Left cardiac atrium (tissue), 4 donors: ENCODE measurements at regions not wholly inside any gene's neighbourhood (a gene's known extent, or its start where the extent isn't known, plus 50 kb on each side); places are given as distances from the start of the nearest gene placed in this dataset.
A peak's percentile ranks its signal among the peaks of the same experiment; 100 is the strongest.
"Not testable (repeated sequence)": the region's sequence is repeated elsewhere in the genome, so short reads cannot be mapped to it uniquely, and the experiment has no call there.

Source experiments
- ATAC-seq, 2 donors: fragments of 200-7000 bp; cut with Tn5 transposase; one replicate each; pipeline ENCODE4 v1.9.1; 2020; ENCODE audit warnings: mild to moderate bottlenecking in 2 of 2, moderate library complexity in 2 of 2
- DNase-seq: peaks from one replicate; pipeline ENCODE4 v3.0.0-alpha.2; 2020
- intact Hi-C, 2 donors: fragments of 100-400 bp; cut with DNase I; formaldehyde crosslinking; loops; one replicate each; pipeline versions ENCODE4 v1.14.1 to v1.15.1; 2022 to 2023
- donor health status: DM: no; HTN: yes; CAD: no.
- donor health status: DM: no; HTN: yes; CAD: no; lungs with severe emphysema.
- donor health status: DM: yes; HTN: yes; CAD: no.
- donor health status: Dilated cardiomyopathy.

DNA sequence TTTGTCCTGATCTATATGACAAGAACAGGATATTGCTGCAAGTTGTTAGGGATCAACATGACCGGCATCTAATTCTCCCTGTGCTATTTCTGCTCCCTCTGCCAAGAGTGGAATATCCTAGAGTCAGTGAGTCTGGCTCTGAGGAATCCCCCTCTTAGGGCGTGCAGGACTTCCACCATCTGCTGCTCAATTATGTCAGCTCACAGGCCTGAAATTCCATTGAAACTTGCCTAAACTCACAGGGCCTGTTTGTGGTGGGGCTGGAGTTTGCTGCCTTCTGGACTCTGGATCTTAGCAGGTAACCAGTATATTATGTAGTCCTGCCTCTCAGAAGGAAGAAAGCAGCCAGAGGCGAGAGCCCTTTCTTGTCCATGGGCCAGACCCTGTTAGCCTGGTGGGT, 323.0 kb downstream of the TSN start:
- ATAC-seq (no peak), DNase-seq (no peak)
- intact Hi-C loops, result no loop called here

DNA sequence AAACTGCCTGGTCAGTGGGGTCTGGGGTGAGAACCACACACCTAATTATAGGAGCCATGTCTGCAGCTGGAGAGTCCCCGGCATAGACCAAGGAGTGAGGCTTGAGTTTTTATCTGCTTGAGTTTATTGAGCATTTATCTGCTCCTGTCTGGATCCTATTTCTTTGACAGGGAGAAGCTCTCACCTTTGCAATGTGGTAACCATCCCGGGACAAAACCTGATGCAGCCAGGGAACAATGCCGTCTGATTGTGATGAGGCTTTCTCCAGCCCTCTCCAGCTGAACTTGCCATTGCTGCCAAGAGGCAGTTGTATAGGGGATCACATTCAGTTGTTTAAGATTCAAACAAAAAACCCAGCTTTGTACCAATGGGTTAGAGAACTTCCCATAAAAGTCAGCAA, 324.4 kb downstream of the TSN start:
- DNase-seq (no peak), ATAC-seq (no peak)
- intact Hi-C loops, result no loop called here

DNA sequence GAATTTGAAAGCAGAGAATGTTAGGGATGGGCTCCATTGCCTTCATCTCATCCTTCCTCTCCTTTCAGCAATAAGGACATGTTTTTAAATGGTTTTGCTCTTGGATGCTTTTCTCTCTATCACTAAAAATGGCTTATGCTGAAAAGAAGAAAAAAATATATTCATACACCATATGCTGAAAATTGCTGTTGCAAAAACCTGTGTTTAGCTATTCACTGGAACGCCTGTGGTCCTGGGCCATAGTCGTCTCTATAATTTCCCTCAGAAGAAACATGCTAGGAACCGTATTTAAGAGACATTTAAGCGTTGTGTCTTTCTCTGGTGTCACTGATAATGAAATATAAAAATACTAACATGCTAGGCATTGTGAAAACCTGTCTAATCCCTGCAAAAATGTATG, 324.9 kb downstream of the TSN start:
- intact Hi-C loops, result no loop called here
- DNase-seq (no peak), ATAC-seq (no peak)

DNA sequence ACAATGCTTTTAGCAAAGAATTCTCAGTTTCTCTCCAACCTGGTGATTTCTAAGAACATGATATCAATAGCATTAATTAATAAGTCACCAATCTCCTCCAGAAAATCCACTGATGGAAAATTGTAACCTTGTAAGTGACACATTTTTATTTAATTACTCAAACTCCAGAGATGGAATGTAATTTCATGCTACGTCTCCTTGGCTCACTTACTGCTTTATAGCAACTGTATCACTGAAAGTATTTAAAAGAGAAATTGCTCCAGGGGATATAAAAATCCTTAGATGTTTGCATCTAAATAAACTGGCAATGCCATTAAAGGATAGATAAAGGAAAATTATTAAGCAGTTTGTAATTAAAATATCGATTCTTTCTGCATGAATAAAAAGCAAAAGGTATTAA, 325.4 kb downstream of the TSN start:
- ATAC-seq (no peak), DNase-seq (no peak)
- intact Hi-C loops, result no loop called here

DNA sequence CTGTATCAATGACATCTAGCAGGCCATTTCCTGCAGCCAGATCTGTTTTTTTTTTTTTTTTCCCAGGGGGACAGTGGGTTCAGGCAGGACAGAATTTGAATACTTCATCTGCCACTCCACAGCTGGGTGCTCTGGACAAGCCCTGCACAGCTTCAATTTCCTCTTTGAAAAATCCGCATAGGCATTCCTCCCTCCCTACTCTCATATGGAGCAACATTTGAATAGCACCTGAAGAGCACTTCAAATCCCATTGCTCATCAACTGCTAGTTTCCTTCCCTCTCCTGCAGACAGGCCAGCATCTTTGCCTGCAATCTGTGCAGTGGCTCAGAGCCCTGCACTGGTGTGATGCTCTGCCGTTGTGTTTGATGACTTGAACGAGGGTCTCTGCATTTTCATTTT, 326.3 kb downstream of the TSN start:
- DNase-seq, result no peak
- ATAC-seq, result no peak
- intact Hi-C loops, result no loop called here

DNA sequence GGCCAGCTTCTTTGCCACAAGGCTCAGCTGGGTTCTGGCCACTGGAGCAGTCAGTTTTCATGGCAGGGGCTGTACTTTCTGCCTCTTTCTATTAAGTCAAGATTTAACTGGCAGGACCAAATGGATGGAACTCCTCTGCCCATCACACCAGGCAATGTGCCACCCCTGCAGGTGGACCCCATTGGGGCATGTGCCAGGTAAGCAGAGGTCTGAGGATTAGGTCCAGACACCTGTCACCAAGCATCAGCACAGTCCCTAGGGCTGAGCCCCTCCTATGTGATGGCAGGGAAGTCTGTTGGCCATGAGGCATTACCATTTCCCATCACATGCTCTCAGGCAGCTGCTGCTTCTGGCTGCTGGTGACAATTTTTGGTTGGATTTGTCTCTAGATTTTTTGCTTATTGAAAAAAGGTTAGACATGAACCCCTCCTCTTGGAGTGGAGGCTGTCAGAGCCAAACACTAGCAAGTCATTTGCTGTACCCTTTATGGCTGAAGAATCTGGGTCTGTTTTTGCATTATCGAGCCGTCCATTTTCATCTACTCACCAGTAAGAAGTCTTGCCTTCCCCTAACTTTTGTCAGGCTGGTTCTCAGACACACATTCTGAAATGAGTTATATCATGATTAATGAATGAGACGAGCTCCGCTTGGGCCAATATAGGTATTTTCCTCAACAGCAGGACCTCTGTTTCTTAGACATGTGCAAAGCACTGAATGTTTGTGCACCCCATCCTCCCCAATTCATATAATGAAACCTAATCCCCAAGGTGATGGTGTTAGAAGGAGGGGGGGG, 328.0 kb downstream of the TSN start:
- no peak for ATAC-seq
- intact Hi-C loops, result no loop called here
- DNase-seq, result no peak

DNA sequence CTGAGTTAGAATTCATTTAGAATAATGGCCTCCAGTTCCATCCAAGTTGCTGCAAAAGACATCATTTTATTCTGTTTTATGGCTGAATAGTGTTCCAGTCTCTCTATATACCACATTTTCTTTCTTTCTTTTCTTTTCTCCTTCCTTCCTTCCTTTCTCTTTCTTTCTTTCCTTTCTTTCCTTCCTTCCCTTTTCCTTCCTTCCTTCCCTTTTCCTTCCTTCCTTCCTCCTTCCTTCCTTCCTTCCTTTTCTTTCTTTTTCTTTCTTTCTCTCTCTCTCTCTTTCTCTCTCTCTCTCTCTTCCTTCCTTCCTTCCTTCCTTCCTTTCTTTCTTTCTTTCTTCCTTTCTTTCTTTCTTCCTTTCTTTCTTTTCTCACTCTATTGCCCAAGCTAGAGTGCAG, 330.2 kb downstream of the TSN start:
- DNase-seq, ATAC-seq, intact Hi-C loops: not testable (repeated sequence)

DNA sequence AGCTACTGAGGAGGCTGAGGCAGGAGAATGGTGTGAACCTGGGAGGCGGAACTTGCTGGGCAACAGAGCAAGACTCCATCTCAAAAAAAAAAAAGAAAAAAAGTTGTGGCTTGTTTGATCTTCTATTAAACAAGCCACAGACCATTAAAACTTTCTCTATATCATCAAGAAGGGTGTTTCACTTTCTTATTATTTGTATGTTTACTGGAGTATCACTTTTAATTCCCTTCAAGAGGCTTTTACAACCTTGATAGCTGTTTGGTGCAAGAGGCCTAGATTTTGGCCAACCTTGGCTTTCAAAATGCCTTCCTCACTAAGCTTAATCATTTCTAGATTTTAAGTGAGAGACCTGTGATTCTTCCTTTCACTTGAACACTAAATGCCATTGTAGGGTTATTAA, 339.1 kb downstream of the TSN start:
- no peak for ATAC-seq
- intact Hi-C loops, result no loop called here

DNA sequence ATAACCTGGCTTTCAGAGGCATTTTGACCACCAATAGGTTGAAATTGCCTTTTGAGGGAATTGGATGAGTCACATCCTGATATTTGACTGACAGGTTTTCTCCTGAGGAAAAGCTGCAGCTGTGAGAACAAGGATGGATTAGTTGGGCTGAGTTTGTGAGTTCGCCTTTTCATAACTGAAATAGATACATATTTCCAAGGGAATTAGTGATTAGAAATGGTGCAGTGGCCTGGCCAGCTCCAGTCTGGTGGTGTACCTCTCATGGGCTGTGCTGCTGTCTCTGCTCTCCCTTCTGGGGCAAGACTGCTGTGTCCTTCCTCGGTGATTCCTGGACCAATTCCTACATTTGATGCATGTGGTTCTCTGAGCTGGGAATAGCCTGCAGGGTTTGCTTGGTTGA, 341.3 kb downstream of the TSN start:
- ATAC-seq (no peak), DNase-seq (no peak)
- intact Hi-C loops, result no loop called here

More for the DNA sequence above, 339.1 kb downstream of the TSN start:
- DNase-seq, result no peak

DNA sequence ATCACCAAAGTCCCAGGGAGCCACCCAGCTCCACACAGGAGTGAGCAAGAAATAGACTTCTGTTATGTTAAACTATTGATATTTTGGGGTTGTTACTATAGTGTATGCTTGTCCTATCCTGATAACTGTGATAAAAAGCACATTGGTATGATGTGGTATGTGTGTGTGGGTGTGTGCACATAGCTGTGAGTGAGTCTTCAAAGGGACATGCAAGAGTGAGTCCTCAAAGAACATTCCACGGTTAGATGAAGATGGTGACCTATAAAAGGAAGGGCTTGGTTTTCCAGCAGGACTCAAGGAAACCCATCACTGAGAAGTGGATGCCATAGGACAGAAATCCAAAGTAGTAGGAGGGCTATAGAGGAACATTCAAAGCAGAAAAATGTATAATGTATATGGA, 342.9 kb downstream of the TSN start:
- intact Hi-C loops, result no loop called here
- ATAC-seq (no peak), DNase-seq (no peak)

DNA sequence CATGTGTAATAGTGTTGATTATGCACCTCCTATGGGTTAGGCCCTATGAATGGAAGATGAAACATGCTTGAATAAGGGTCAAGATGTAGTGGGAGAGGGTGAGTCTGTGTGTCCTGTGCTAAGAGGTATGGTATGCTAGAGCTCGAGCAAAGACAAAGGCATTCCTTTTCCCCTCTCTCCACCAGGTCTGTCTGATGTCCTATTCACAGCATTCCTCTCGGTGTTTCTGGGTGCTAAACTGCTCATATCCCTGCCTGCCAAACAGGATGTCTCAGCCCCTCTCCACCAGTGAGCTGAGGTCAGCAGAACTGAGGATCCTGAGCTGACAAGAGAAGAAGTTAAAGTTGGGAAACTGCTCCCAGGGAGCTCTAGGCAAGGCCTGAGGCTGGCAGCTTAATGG, 344.9 kb downstream of the TSN start:
- DNase-seq (no peak), ATAC-seq (peak in 1 of 2 donors; percentile 34)
- intact Hi-C loops, result no loop called here

DNA sequence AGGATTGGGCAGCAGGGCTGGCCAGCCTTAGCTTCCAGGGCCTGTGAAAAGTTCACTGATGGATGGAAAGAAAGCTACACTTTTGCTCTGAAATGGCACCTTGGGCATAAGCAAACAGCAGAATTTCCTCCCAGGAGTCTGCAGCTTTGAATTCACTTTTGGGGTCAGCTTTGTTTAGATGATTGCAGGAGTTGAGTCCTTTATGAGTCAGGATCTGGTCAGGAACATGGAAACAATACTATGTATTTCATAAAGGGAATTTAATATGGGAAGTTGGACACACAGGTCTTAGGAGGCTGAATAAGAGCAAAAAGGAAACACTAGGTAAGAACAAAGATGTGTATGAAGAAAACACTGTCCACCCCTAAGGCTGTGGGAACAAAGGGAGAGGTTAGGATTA, 345.3 kb downstream of the TSN start:
- intact Hi-C loops, result no loop called here
- no peak for ATAC-seq
- DNase-seq, result no peak

DNA sequence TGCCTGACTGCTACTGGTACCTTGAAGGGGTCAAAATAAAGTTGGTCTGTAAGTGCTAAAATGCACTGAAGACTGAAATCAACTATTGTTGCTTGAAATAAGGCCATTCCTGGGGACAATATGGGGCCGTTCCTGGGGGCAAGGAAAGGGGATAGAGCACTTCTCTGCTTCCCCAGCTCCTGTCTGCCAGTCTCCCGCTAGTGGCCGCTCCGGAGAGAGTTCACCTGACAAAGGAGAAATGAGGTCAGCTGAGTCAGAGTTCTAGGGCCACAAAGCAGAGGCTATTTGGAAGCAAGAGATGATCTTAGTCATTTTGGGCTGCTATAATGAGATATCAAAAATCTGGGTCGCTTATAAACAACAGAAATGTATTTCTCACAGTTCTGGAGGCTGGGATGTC, 345.9 kb downstream of the TSN start:
- DNase-seq, result no peak
- intact Hi-C loops, result no loop called here
- ATAC-seq, result no peak

DNA sequence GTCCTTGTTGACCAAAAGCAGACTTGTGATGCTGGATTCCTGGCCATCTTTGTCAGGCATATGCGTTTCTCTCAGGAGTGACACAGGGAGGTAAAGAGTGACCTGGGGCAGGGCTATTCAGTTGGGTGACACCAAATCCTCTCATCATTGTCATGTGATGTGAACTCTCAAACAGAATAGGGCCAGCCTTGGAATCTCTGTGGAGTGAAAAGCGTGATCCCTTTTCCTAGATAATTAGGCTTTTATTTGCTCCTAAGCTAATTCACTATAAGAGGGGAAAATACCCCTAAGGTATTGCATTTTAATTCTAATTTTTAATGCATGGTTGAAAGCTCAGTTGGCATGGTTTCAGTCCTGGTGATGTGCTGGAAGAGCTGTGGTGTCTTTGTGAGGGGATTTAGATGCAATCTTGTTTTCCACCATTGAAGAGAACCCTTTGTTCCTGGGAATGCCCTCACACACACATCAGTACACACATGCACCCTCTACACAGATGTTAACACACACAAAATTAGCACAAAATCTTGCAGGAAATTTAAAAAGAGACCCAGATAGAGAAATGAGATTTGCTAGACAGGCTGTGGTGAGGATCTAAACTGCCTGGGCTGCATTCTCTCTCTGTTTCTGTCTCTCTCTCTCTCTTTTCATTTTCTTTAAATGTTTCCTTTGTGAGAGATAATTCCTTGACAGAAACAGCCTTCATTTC, 349.9 kb downstream of the TSN start:
- intact Hi-C loops, result no loop called here
- ATAC-seq (no peak), DNase-seq (no peak)

DNA sequence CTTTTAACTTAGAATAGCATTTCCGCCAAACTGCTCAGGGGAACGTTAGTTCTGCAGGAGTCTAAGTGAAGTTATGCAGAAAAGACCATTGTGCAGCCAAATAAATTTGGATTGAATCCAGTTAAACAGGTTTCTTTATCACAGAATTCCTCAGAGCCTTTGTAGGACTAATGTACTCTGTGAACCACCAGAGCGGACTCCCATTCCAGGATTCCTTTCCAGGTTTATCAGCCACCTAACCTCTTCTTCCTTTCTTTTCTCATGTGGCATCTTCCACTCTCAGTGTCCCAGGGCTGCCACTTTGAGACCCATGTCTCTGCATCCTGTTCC, 350.4 kb downstream of the TSN start:
- ATAC-seq (no peak), DNase-seq (no peak)
- intact Hi-C loops, result no loop called here

DNA sequence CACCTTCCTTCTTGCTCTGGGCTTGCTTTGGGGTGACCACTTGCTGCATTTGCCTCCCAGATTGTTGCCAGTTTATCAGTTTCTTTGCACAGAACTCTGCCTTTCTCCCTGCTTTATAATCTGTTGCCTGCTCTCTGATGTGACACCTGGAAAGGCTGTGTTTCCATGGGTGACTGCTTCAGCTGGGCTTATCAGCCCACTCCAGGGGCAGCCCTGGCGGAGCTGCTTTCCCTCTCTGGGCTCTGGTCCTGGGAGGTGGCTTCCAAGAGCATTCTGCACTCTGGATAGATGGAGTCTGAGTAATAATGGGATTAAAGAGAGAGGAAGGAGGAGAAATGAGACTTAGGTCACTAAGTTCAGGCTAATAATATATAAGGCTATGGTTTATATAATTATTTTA, 352.7 kb downstream of the TSN start:
- ATAC-seq, result no peak
- intact Hi-C loops, result no loop called here
- DNase-seq, result no peak

DNA sequence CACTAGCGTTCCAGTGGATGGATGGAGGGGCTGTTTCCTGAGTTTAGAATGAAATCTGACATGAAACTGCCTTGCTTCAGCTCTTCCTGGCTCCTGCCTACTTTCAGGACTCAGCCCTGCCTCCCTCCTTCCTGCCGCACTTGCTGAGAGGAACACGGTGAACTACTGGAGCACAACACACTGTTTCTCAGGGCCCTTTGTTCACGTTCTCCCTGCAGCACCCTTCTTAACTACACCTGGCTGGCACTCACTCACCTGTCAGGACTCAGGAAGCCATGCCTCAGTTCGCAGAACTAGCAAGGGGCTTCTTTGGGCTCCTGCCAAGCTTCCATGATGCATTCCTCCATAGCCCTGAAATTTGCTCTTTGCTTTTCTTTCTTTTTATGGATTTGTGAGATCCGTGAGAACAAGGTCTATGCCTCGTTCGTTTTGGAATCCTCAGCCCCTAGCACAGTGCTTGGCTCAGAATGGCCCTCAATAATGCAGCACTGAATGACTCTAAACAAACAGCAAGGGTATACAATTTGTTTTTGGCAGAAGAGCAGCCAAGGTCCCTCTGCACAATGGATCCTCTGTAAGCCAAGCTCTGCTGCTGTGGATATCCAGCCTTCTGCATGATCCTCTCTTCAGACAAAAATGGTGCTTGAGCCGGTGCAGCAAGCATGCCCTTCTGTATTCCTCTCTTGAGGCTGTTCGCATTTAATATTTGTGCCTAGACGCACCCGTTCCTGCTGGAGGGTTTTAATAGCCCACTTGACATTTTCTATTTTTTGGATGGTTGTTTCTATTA, 357.0 kb downstream of the TSN start:
- ATAC-seq (no peak), DNase-seq (no peak)
- intact Hi-C loops, result no loop called here

DNA sequence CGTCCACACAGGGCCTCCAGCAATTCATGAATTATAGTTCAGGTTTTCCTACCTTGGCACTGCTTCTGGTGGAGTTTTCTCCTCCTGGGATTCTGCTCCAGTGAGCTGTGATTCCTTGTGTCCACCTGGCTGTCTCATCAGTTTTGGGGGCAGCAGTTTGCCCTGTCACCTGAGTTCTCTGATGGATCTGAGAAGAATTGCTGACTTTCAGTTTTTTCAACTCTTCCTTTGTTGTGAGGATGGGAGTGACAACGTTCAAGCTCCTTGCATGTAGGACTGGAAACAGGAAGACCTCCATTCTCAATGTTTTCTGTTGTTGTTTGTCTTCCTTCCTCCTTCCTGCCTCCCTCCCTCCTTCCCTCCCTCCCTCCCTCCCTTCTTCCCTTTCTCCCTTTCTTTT, 359.0 kb downstream of the TSN start:
- no peak for DNase-seq
- intact Hi-C loops, result no loop called here
- no peak for ATAC-seq

DNA sequence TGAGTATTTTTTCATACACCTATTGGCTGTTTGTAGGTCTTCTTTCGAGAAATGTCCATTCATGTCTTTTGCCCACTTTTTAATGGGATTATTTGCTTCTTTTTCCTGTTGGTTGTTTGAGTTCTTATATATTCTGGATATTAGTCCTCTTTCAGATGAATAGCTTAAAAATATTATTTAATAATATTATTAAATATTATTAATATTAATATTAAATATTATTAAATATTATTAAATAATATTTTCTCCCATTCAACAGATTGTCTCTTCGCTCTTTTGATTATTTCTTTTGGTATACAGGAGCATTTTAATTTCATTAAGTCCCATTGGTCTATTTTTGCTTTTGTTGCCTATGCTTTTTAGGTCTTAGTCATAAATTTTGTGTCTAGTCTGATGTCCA, 361.9 kb downstream of the TSN start:
- DNase-seq, result no peak
- no peak for ATAC-seq
- intact Hi-C loops, result no loop called here

DNA sequence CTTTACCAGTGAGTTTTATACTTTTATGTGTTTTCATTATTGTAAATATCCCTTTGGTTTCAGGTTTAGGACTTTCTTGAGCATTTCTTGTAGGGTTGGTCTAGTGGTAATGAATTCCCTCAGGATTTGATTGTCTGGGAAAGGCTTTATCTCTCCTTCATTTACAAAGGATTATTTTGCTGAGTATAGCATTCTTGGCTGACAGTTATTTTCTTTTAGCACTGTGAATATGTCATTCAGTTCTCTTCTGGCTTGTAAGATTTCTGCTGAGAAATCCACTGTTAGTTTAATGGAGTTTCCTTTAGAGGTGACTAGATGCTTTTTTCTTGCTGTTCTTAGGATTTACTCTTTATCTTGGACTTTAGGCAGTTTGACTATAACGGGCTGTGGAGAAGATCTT, 373.9 kb downstream of the TSN start:
- DNase-seq (no peak), ATAC-seq (no peak)
- intact Hi-C loops, result no loop called here
